ENCODE measurements at regions not wholly inside any gene's neighbourhood (a gene's known extent, or its start where the extent isn't known, plus 50 kb on each side); places are given as distances from the start of the nearest gene placed in this dataset.

DNA sequence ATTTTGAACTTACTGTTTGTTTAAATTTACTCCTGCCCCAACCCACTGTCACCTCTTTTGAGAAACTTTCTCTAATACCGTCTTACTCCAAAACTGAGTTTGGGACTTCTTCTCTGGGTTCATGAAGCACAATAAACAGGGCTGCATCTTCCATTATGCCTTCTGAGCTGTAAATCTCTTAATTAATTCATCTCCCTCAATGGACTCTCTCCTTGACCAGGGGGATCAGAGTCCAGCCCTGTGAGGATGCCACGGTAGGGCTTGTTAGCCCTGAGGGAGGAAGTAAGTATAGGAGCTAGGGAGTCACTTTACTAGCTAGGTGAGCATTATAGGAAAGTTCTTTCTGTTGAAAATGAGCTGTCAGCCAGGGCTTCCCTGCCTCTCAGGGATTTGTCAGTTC, 299.3 kb upstream of the SATB1 start:
- no peak for TF ChIP-seq CTCF (optimal IDR thresholded peaks at IDR 0.05 in 1 of 3, IDR thresholded peaks at IDR 0.05 in 1 of 3, conservative IDR thresholded peaks at IDR 0.05 in 1 of 3; ENCODE audit: extremely low read depth in 1 of 3, insufficient read depth in 2 of 3, low read length in 3 of 3)
- no peak for TF ChIP-seq EZH2 (IDR thresholded peaks at IDR 0.05; ENCODE audit: low read length)

Measured in keratinocyte (primary cell).